Osteocyte (in vitro differentiated cells): ENCODE measurements at regions not wholly inside any gene's neighbourhood (a gene's known extent, or its start where the extent isn't known, plus 50 kb on each side); places are given as distances from the start of the nearest gene placed in this dataset.
A peak's percentile ranks its signal among the peaks of the same experiment; 100 is the strongest.

ENCODE experiments used
- DNase-seq: peaks from one replicate; pipeline ENCODE4 v3.0.0; 2021; ENCODE audit warnings: mixed read lengths; ENCODE audit not compliant: unreplicated experiment; ENCODE audit errors: extremely low spot score
- H3K27ac Mint-ChIP-seq: one replicate; pipeline ENCODE4 v1.8.0; 2021; ENCODE audit warnings: mild to moderate bottlenecking, mixed read lengths; ENCODE audit not compliant: unreplicated experiment
- H3K27me3 Mint-ChIP-seq: one replicate; pipeline ENCODE4 v1.8.0; 2021; ENCODE audit warnings: mixed read lengths; ENCODE audit not compliant: unreplicated experiment
- H3K36me3 Mint-ChIP-seq: one replicate; pipeline ENCODE4 v1.8.0; 2021; ENCODE audit warnings: mixed read lengths; ENCODE audit not compliant: unreplicated experiment
- H3K4me1 Mint-ChIP-seq: one replicate; pipeline ENCODE4 v1.8.0; 2021; ENCODE audit warnings: mixed read lengths; ENCODE audit not compliant: unreplicated experiment
- H3K4me3 Mint-ChIP-seq: one replicate; pipeline ENCODE4 v1.8.0; 2021; ENCODE audit warnings: mild to moderate bottlenecking, moderate library complexity, mixed read lengths; ENCODE audit not compliant: unreplicated experiment
- H3K9me3 Mint-ChIP-seq: one replicate; pipeline ENCODE4 v1.8.0; 2021; ENCODE audit warnings: mixed read lengths; ENCODE audit not compliant: unreplicated experiment
- CTCF ChIP-seq: fragments of 200-600 bp; sonication (generic); IDR thresholded peaks from 2 replicates; pipeline ENCODE4 v1.5.0; 2021; ENCODE audit warnings: antibody characterized with exemption, mild to moderate bottlenecking, moderate library complexity

DNA sequence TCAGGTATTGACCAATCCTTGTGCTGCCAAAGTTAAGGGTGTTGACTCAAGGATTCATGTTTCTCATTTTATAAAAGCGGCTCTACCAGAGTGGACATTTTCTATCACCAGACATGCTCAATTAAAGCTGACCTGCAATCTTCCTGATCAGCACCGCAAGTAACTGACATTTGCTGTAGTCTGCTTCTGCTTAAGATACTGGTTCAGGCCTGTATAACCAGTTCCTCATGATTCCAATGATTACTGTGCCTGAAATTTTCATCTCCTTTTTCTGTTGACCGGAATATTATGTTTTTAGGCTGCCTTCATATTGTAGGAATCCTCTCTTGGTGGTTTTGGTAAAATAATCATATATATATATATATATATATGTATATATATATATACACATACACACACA lies 160.2 kb upstream of the SPIN4 start:
- Mint-ChIP-seq H3K4me3 (no peak overlapping the region), H3K27ac (no peak overlapping the region), H3K4me1 (peaks cover 23% of the 10 kb centered on the region), H3K36me3 (no peaks in the 10 kb centered on the region), H3K27me3 (no peaks in the 10 kb centered on the region), H3K9me3 (peaks cover 9% of the 10 kb centered on the region)
- TF ChIP-seq CTCF, result no peak
- no peak for DNase-seq

GRCh38 chrX:63508668-63509067 lies 157.5 kb upstream of the SPIN4 start:
- no peaks in the 10 kb centered on the region for H3K36me3 Mint-ChIP-seq
- no peak for DNase-seq
- no peak overlapping the region for H3K4me3 Mint-ChIP-seq
- H3K27me3 Mint-ChIP-seq, result no peaks in the 10 kb centered on the region
- TF ChIP-seq CTCF, result no peak
- peaks cover 13% of the 10 kb centered on the region for H3K9me3 Mint-ChIP-seq
- H3K27ac Mint-ChIP-seq, result no peak overlapping the region
- H3K4me1 Mint-ChIP-seq, result peaks cover 12% of the 10 kb centered on the region

DNA sequence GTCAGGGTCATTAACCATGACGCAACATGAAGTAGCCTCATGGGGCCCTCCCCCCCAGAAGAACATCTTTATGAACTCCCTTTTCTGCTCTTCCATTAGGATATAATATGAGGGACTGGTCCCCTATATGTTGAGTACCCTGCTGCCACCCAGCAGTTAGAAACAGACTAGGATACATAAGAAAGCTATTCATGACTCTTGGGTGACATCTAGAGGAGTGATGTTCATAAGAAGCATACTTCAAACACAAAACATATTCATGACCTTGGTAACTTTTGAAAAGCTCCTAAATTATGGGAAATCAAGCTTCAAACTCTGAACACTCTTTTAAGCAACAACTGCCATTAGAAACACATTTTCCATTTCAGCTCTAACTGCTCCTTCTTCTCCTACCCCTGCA lies 155.2 kb upstream of the SPIN4 start:
- Mint-ChIP-seq H3K4me3 (no peak overlapping the region), H3K9me3 (peaks cover 13% of the 10 kb centered on the region), H3K36me3 (no peaks in the 10 kb centered on the region), H3K27ac (no peak overlapping the region), H3K4me1 (peaks cover 11% of the 10 kb centered on the region), H3K27me3 (no peaks in the 10 kb centered on the region)
- DNase-seq, result no peak
- TF ChIP-seq CTCF, result peak; percentile 61

DNA sequence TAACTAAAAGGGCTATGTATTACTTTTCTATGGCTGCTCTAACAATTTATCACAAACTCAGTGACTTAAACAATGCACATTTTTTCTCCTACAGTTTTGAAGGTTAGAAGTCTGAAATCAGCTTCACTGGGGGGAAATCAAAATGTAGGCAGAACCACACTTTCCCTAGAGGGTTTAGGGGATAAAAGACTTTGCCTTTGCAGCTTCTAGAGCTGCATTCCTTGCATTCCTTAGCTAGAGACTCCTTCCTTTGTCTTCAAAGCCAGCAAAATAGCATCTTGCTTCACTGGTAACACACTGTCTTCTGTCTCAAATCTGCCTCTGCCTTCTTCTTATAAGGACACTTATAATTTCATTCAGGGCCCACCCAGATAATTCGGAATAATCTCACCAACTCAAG lies 152.4 kb upstream of the SPIN4 start:
- H3K36me3 Mint-ChIP-seq, result peaks cover 3% of the 10 kb centered on the region
- H3K27me3 Mint-ChIP-seq, result no peaks in the 10 kb centered on the region
- peaks cover 26% of the 10 kb centered on the region for H3K9me3 Mint-ChIP-seq
- H3K27ac Mint-ChIP-seq, result peak overlapping the region; percentile 55
- peaks cover 11% of the 10 kb centered on the region for H3K4me1 Mint-ChIP-seq
- DNase-seq, result no peak
- H3K4me3 Mint-ChIP-seq, result no peak overlapping the region
- no peak for TF ChIP-seq CTCF

GRCh38 chrX:63488546-63489373 lies 137.6 kb upstream of the SPIN4 start:
- Mint-ChIP-seq H3K4me1 (no peaks in the 10 kb centered on the region), H3K27ac (no peak overlapping the region), H3K4me3 (no peak overlapping the region), H3K9me3 (peaks cover 45% of the 10 kb centered on the region), H3K36me3 (peaks cover 16% of the 10 kb centered on the region), H3K27me3 (no peaks in the 10 kb centered on the region)
- no peak for TF ChIP-seq CTCF
- DNase-seq, result no peak
